DMS153 (cell line): ENCODE measurements at regions not wholly inside any gene's neighbourhood (a gene's known extent, or its start where the extent isn't known, plus 50 kb on each side); places are given as distances from the start of the nearest gene placed in this dataset.
"Not testable (repeated sequence)": the region's sequence is repeated elsewhere in the genome, so short reads cannot be mapped to it uniquely, and the experiment has no call there.

Source experiments
- DNase-seq: peaks from one replicate; lab custom pipeline; 2025; lab: John Stamatoyannopoulos, UW

DNA sequence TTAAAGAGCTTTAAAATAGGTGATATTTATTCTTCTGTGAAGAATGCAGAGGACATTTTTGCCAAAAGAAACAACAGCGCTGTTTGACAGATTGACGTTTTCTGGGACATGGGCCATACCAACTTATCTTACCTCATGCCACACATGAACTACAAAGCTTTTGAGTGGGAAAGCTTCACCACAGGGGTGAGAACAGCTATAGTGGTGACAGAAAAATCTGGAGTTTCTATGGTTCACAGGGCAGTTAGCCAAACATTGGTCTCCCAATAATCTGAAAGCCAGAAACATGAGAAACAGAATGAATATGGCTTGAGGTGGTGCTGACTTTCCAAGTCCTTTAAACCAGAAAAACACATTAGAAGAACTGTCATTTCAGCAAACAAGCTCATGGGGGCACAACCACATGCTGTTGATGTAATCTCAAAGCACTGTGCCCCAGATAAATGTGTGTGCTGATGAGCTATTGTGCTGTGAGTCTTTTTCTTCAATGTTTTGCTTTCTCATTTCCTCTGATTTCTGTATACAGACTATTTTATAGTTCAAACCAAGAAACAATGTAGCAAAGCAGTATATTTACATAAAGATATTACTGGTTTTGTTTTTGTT, 905.4 kb downstream of the SLC16A7 start:
- DNase-seq: no peak

GRCh38 chr12:60522684-60523400, 927.0 kb downstream of the SLC16A7 start:
- DNase-seq: no peak

- no peak for DNase-seq
Measured at GRCh38 chr12:60529261-60529660, 933.4 kb downstream of the SLC16A7 start.

DNA sequence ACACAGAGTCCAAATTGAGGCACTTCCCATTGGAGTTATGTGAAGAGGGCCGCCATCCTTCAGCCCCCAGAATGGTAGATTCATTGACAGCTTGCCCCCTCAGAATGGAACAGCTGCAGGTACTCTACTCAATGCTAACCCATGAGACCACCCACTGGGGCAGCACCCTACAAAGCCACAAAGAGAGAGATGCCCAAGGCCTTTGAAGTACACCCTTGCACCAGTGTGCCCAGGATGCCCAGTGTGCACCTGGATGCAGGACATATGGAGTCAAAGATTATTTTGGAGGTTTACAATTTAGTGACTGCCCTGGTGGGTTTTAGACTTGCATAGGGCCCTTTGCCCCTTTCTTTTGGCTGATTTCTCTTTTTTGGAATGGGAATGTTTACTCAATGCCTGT, 933.9 kb downstream of the SLC16A7 start:
- no peak for DNase-seq

GRCh38 chr12:60535363-60535762, 939.5 kb downstream of the SLC16A7 start:
- DNase-seq: no peak

DNA sequence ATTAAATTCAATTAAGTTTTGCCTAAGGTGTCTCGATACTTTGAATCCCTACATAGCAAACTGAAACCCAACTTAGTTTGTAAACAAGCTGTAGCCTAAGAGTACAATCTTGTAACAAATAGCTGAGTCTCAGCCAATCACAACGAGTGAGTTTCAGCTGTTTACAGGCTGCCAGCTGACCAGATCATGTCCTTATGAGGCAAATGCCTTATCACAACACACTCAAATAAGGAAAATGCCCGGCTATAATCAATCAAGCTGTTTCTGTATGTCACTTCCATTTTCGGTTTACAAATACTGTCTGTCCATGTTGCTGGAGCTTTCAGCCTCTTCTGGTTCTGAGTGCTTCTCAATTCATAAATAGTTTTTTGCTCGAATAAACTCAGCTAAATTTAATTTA, 943.8 kb downstream of the SLC16A7 start:
- no peak for DNase-seq

DNA sequence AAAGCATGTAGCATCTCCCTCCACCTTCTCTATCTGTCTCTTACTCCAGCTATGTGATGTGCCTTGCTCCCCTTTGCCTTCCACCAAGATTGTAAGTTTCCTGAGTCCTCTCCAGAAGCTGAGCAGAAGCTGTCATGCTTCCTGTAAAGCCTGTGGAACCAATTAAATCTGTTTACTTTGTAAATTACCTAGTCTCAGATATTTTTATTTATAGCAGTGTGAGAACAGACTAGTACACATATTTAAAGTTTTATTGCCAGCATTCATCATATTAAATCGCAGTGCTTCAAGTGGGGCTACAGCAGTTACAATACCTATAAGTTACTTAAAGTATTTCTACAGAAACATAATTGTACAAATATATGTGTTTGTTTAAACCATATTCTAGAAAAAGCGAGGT, 973.1 kb downstream of the SLC16A7 start:
- no peak for DNase-seq

DNA sequence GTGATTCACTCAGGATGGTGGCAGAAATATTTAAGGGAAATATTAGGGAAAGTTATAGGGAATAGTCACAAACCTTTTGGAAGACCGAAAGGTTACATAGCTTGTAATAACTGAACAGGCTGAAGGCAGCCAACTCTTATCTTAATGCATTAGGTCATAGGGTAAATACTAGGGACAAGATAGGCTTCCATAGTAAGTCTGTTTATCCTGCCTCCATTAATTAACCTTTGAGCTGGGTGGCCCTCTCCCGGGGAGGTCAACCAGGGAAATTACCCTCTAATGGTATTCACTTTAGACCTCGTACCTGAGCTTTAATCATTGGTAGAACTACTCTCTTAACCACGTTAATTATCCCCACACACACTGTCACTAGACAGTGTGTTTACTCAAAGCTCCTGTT, 981.8 kb downstream of the SLC16A7 start:
- no peak for DNase-seq

DNA sequence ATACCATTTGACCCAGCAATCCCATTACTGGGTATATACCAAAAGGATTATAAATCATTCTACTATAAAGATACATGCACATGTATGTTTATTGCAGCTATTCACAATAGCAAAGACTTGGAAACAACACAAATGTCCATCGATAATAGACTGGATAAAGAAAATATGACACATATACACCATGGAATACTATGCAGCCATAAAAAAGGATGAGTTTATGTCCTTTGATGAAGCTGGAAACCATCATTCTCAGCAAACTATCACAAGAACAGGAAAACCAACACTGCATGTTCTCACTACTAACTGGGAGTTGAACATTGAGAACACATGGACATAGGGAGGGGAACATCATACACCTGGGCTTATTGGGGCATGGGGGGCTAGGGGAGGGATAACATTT, 991.8 kb downstream of the SLC16A7 start:
- DNase-seq: not testable (repeated sequence)

- DNase-seq: no peak
Measured at GRCh38 chr12:60594035-60594711, 998.3 kb downstream of the SLC16A7 start.

DNA sequence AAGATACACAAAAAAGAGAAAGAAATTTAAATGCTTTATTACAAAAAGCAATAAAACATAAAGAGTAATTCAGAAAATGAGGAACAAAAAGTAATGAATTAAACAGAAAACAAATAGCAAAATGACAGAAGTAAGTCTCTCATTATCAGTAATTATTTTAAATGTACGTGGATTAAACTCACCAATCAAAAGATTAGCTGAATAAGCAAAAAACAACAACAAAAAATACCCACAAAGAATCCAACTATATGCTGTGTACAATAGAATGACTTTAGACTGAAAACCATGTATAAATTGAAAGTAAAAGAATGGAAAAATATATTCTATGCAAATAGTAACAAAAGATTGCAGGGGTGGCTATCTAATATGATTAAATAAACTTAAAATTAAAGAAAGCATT, 1006.8 kb downstream of the SLC16A7 start:
- DNase-seq: no peak

- DNase-seq: not testable (repeated sequence)
Measured at GRCh38 chr12:60603475-60603874, 1007.6 kb downstream of the SLC16A7 start.

- DNase-seq: no peak
Measured at GRCh38 chr12:60616400-60616799, 1020.6 kb downstream of the SLC16A7 start.

GRCh38 chr12:60630796-60631195, 1035.0 kb downstream of the SLC16A7 start:
- DNase-seq: no peak

DNA sequence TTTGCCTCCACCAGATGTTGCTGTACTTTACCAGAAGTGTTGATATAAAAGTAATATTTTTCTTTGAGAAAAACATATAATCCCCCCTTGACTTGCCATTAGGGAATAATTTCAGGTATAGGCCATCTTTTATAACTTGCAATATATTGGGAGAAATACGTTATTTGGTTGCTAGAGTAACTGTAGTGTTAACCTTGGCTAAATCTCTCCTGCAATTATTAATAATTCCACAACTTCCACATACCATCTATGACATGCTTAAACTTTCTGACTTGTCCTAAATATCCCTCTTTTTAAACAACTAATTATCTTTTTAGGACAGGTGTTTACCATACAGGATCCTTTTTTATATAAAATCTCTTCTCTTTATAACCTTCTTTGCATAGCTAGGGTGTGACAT, 1048.2 kb downstream of the SLC16A7 start:
- DNase-seq: no peak

- DNase-seq: no peak
Measured at GRCh38 chr12:60666895-60667294, 1071.1 kb downstream of the SLC16A7 start.

DNA sequence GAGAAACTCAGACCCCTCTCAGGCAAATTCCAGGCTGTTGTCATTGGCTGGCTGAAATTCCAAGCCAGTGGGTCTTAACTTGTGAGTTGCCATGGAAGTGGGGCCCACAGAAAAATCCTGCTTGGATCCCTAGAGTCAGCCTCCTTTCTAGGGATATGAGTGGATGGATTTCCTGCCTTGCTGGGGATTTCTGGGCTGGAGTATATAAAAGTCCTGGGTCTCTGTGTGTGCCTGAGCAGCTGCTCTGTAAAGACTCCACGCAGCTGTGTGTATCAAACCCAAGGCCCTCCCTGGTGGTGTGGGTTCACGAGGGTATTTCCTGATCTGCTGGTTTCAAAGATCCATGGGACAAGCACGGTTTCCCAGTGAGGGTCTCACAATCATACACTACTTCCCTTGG, 1077.1 kb downstream of the SLC16A7 start:
- no peak for DNase-seq

- no peak for DNase-seq
Measured at GRCh38 chr12:60684988-60685655, 1089.3 kb downstream of the SLC16A7 start.

- DNase-seq: no peak
Measured at GRCh38 chr12:60689137-60689536, 1093.3 kb downstream of the SLC16A7 start.

- DNase-seq: no peak
Measured at GRCh38 chr12:60693019-60693626, 1097.3 kb downstream of the SLC16A7 start.

DNA sequence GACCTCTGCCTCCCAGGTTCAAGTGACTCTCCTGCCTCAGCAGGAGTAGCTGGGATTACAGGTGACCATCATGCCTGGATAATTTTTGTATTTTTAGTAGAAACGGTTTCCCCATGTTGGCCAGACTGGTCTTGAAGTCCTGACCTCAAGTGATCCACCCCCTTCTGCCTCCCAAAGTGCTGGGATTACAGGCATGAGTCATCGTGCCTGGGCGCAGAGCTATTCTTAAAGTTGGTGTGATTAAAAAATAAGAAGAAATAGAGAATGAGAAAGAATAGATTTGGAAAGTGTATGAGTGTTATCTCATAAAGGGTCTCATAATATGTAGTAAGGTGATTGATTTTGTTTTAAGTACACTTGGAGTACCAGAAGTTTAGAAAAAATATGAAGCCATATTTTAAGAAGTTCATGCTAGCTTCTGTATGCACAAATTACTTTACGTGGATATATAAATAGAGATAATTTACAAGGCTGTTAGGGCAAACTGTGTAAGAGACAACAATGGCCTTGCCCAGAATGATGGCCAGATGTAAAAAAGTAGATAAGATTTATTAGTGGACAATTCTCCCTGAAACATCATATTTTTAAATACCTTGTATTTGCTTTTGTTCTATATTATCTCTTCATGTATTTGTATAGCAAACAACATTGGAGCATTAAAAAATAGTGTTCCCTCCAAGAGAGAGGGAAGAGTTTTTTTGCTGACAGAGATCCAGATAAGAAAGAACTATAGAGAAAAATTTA, 1108.5 kb downstream of the SLC16A7 start:
- DNase-seq: no peak

- no peak for DNase-seq
Measured at GRCh38 chr12:60710246-60710645, 1114.4 kb downstream of the SLC16A7 start.
